ENCODE measurements at regions not wholly inside any gene's neighbourhood (a gene's known extent, or its start where the extent isn't known, plus 50 kb on each side); places are given as distances from the start of the nearest gene placed in this dataset.

DNA sequence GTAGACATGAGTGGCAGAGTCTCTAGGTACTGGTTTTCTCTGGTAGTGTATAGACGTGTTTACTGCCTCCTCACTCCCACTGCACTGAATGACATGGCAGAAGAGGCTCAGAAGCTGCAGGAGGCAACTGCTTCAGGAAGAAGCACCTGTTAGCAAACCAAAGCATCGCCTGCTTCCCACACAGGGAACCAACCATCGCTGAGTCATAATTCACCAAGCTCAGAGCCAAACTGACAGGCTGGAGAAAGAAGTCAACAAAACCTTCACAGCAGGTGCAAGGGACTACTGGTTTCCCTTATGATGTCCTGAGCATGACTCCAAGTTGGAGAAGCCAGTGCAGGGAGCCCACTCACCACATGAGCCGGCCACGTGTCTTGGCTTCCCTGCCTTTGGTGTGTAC lies 69.8 kb downstream of the KCTD12 start:
- no peak for TF ChIP-seq EZH2 (IDR thresholded peaks at IDR 0.05; ENCODE audit: borderline replicate concordance, low read depth, low read length, severe bottlenecking)
- TF ChIP-seq, protein P1, sequence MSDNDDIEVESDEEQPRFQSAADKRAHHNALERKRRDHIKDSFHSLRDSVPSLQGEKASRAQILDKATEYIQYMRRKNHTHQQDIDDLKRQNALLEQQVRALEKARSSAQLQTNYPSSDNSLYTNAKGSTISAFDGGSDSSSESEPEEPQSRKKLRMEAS (IDR thresholded peaks at IDR 0.05; ENCODE audit: insufficient read depth, insufficient read length): no peak
- TF ChIP-seq JUN (IDR thresholded peaks at IDR 0.05; ENCODE audit: borderline replicate concordance, insufficient read depth, insufficient read length, low read depth): no peak
- no peak for TF ChIP-seq MYC (IDR thresholded peaks at IDR 0.05; ENCODE audit: low read depth, low read length)
- TF ChIP-seq POLR2A (IDR thresholded peaks at IDR 0.05; ENCODE audit: low read depth, low read length): no peak
- no peak for TF ChIP-seq POLR2AphosphoS5 (IDR thresholded peaks at IDR 0.05; ENCODE audit: insufficient read depth, low read depth, low read length)
- TF ChIP-seq, protein P2, sequence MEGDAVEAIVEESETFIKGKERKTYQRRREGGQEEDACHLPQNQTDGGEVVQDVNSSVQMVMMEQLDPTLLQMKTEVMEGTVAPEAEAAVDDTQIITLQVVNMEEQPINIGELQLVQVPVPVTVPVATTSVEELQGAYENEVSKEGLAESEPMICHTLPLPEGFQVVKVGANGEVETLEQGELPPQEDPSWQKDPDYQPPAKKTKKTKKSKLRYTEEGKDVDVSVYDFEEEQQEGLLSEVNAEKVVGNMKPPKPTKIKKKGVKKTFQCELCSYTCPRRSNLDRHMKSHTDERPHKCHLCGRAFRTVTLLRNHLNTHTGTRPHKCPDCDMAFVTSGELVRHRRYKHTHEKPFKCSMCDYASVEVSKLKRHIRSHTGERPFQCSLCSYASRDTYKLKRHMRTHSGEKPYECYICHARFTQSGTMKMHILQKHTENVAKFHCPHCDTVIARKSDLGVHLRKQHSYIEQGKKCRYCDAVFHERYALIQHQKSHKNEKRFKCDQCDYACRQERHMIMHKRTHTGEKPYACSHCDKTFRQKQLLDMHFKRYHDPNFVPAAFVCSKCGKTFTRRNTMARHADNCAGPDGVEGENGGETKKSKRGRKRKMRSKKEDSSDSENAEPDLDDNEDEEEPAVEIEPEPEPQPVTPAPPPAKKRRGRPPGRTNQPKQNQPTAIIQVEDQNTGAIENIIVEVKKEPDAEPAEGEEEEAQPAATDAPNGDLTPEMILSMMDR (IDR thresholded peaks at IDR 0.05; ENCODE audit: extremely low read depth in 1 of 2, insufficient read depth in 1 of 2, low read depth in 1 of 2, low read length in 2 of 2): no peak
- no TSS peak for BruUV-seq (replicated peaks)

More for the DNA sequence above, 69.8 kb downstream of the KCTD12 start:
- Histone ChIP-seq H4K20me1 (replicated peaks; ENCODE audit: control insufficient read depth, extremely low read depth, insufficient read depth, low read length) (no peaks in the 10 kb centered on the region), H3K9me1 (replicated peaks; ENCODE audit: control insufficient read depth, extremely low read depth, insufficient read depth, low read length) (no peaks in the 10 kb centered on the region), H3K36me3 (ENCODE audit: control insufficient read depth in 2 of 2, extremely low read depth in 1 of 2, insufficient read depth in 2 of 2, low read length in 2 of 2) (no peaks in the 10 kb centered on the region), H3K9me3 (replicated peaks; ENCODE audit: control insufficient read depth, insufficient read depth, low read length) (no peaks in the 10 kb centered on the region), H2AFZ (ENCODE audit: low read depth, low read length) (no peak overlapping the region), H3K79me2 (ENCODE audit: control insufficient read depth, insufficient read depth, low read length) (no peaks in the 10 kb centered on the region), H3K27ac (ENCODE audit: insufficient read depth, low read depth, low read length) (no peak overlapping the region), H3K4me1 (ENCODE audit: control insufficient read depth, extremely low read depth, insufficient read depth, low read length) (no peaks in the 10 kb centered on the region), H3K9ac (replicated peaks; ENCODE audit: extremely low read depth, insufficient read depth, low read length) (no peak overlapping the region), H3K27me3 (ENCODE audit: control insufficient read depth in 2 of 2, insufficient read depth in 2 of 2, low read length in 2 of 2) (no peaks in the 10 kb centered on the region), H3K4me3 (replicated peaks in 1 of 3; ENCODE audit: insufficient read depth in 1 of 3, low read depth in 1 of 3, low read length in 3 of 3) (no peak overlapping the region), H3K4me2 (ENCODE audit: insufficient read depth, low read length) (no peak overlapping the region)
- CTCF ChIA-PET: interaction anchor here (0.6 to 1.9 kb wide), 5 partner anchors 10 to 284 kb away, joined by 3 to 6 read pairs (median 4); no protein-coding TSS in a partner anchor
- POLR2A ChIA-PET: no interaction called here
- FAIRE-seq (no peak), DNase-seq (ENCODE audit: low read depth, low spot score) (no peak)
- intact Hi-C loops (cut with micrococcal nuclease): no loop called here
- dilution Hi-C loops (cut with MboI; ENCODE audit: extremely low pct_ligation_motif_present, low sequenced_read_pairs): no loop called here

Data from endothelial cell of umbilical vein (primary cell).